Bone marrow (tissue), 2 donors: ENCODE measurements at regions not wholly inside any gene's neighbourhood (a gene's known extent, or its start where the extent isn't known, plus 50 kb on each side); places are given as distances from the start of the nearest gene placed in this dataset.

ENCODE experiments used
- DNase-seq, 2 donors: peaks; one replicate each; lab custom pipeline; 2025; lab: John Stamatoyannopoulos, UW

- DNase-seq, result peak in 1 of 2 donors; percentile 47
Measured at GRCh38 chr11:98549571-98549970, 471.2 kb upstream of the CNTN5 start.

GRCh38 chr11:98559961-98560360, 460.8 kb upstream of the CNTN5 start:
- peak in 1 of 2 donors; percentile 36 for DNase-seq

DNA sequence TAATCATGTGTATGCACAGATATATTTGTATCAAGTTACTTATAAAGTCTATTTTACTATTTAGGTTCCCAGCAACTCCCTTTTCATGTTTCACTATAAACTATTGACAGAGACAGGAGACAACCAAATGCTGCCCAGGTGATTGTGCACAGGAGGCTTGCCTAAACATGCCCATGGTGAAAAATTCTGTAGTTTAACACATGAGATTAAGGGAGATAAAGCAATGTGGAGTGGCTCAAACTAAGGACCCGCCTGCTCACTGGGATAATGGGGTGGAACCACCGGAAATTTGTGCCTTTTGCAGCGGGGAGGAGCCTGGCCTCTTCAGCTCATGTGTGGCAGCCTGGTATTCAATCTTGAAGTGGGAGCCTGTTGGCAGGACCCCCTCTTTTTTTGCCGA, 459.5 kb upstream of the CNTN5 start:
- DNase-seq, result no peak

GRCh38 chr11:98561877-98562395, 458.8 kb upstream of the CNTN5 start:
- DNase-seq, result no peak

GRCh38 chr11:98564233-98564632, 456.5 kb upstream of the CNTN5 start:
- no peak for DNase-seq

DNA sequence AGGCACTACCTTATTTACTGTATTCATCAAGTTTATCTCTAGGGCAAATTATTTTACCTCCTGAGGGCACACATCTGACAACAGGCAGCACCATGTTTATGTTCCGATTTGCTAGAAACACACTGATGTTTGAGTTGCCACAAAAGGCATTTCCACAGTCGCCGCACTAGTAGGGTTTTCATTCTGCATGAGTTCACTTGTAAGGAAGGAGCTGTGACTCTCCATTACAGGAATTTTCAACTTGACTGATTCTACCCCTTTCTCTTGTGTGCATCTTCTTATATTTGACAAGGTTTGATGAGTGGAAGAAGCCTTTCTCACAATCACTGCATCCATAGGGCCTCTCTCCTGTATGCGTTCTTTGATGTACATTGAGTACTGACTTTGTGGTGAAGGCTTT, 455.9 kb upstream of the CNTN5 start:
- DNase-seq, result no peak

DNA sequence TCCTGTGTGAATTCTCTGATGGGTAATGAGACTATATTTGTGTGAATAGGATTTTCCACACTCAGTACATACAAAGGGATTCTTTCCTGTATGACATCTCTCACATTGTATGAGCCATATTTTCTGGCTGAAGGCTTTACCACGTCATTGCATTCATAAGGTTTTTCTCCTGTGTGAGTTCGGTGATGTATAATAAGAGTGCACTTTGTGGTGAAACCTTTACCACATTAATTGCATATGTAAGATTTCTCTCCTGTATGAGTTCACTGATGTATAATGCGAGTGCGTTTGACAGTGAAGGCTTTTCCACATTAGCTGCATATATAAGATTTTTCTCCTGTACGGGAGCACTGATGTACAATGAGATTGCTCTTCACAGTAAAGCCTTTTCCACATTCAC, 455.4 kb upstream of the CNTN5 start:
- DNase-seq, result no peak

DNA sequence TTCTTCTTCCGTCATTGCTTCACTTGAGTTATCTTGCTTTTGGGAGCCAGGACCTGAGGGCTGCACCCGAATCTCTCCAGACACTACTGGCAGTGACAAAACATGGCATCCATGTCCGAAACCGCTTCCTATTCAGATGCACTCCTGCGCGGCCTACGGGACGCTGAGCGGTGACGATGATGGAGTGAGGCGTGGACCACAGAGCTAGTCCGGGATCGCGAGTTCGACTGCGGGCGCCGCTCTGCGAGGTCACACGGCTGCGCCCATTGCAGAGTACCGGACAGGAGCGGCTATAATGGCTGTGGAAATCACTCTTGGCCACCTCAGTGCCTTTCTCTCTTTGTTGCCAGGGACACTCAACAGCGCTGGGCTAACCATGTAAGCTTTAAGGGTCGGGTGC, 453.8 kb upstream of the CNTN5 start:
- DNase-seq, result no peak

DNA sequence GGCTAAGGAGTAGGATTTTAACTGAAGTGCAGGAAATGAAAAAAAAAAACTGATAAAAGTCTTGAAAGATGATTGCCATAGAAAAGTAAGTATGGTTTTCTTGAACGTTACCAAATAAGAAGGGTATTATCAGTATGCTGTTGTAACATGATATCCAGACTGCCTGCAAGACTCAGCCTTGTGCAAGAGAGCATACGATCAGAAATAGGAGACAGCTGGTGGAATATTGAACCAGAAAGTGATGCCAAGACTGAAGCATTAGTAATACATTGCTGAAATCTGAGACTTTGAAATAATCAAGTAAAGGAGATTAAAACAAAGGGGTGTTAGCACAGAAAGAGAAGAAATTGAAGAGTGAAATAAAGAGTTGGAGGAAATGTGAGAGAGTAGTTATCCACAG, 452.7 kb upstream of the CNTN5 start:
- no peak for DNase-seq

GRCh38 chr11:98572941-98573340, 447.8 kb upstream of the CNTN5 start:
- DNase-seq, result no peak

GRCh38 chr11:98587884-98588283, 432.9 kb upstream of the CNTN5 start:
- no peak for DNase-seq

GRCh38 chr11:98589967-98590366, 430.8 kb upstream of the CNTN5 start:
- DNase-seq, result peak in 1 of 2 donors; percentile 95

GRCh38 chr11:98600103-98600502, 420.6 kb upstream of the CNTN5 start:
- DNase-seq, result no peak

- DNase-seq, result peak in 1 of 2 donors; percentile 28
Measured at GRCh38 chr11:98600786-98601773, 419.7 kb upstream of the CNTN5 start.

DNA sequence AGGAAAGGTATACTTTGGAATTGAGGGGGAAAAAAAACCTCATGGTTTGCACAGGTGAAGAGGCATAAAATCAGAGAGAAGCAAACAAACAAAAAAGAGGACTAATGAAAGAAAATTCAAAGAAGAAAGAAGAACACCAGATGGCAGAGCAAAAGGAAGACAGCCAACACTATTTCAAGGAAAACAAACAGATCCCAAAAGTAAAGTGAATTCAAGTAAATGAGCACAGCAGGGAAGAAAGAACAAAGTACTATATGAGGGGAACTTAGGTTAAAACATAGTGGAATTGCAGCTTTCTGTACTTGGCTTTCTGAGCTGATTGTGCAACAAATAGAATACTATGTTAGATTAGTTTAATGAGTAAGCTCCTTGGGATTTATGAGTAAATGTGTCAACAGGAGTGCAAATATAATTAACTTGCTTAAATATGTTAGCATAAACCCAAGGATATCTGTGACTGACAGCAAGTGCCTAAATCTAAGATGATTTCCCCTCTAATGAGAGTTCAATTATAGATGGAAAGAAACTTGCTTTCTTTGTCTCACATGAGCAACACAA, 404.6 kb upstream of the CNTN5 start:
- no peak for DNase-seq

- no peak for DNase-seq
Measured at GRCh38 chr11:98621767-98622166, 399.0 kb upstream of the CNTN5 start.

DNA sequence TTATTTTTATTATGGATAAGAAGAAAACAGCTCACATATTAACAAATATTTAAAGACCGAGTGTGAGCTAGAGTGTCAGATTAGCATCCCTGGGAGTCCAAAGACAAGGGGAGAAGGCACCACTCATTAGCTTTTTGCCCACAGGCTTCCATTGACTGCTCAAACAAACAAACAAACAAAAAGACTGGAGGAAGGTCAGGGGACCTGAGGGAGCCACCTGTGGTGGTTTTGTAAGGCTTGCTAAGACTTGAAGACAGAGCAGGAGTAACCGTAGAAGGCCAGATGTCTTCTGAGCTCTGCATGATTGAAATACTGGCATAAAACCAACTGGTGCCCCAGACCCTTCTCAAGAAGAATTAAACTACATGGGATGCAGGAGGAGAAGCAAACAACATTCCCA, 395.2 kb upstream of the CNTN5 start:
- no peak for DNase-seq

GRCh38 chr11:98630736-98631135, 390.0 kb upstream of the CNTN5 start:
- no peak for DNase-seq

GRCh38 chr11:98657711-98658110, 363.0 kb upstream of the CNTN5 start:
- DNase-seq, result no peak

GRCh38 chr11:98659431-98659830, 361.3 kb upstream of the CNTN5 start:
- no peak for DNase-seq

- no peak for DNase-seq
Measured at GRCh38 chr11:98674390-98674789, 346.4 kb upstream of the CNTN5 start.

DNA sequence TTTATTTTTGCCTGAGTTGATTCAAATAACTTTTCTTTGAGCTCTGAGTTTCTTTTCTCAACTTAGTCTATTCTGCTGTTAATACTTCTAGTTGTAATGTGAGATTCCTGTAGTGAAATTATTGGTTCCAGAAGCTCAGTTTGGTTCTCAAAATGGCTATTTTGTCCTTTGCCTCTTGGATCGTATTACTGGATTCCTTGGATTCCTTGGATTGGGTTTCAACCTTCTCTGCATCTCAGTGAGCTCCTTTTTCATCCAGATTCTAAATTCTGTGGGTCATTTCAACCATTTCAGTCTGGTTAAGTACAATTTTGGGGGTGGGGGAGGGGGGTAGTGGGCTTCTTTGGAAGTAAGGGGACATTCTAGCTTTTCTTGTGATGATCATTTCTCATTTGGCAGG, 341.1 kb upstream of the CNTN5 start:
- DNase-seq, result no peak

- no peak for DNase-seq
Measured at GRCh38 chr11:98701541-98701940, 319.2 kb upstream of the CNTN5 start.
